ENCODE measurements at regions not wholly inside any gene's neighbourhood (a gene's known extent, or its start where the extent isn't known, plus 50 kb on each side); places are given as distances from the start of the nearest gene placed in this dataset.
A peak's percentile ranks its signal among the peaks of the same experiment; 100 is the strongest.
"Not testable (repeated sequence)": the region's sequence is repeated elsewhere in the genome, so short reads cannot be mapped to it uniquely, and the experiment has no call there.

DNA sequence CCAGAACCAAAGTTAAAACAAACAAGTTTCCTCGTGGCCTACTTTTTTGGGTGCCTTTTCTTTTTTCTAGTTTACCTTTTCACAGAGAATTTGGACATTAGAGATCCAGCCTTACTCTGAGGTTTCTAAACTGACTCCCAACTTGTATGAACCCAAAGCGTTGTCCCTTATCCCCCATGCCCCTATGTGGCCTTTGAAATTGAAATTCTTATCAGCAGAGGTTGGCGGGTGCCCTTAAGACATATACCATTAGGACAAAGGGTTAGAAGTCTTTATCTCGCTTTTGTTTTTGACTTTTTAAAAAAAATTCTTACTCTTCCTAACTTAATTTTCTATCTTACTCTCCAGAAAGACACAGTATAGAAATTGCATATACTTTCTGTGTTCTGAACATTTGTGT, 76.3 kb upstream of the C7orf33 start:
- no peak for DNase-seq (ENCODE audit: low read depth)

DNA sequence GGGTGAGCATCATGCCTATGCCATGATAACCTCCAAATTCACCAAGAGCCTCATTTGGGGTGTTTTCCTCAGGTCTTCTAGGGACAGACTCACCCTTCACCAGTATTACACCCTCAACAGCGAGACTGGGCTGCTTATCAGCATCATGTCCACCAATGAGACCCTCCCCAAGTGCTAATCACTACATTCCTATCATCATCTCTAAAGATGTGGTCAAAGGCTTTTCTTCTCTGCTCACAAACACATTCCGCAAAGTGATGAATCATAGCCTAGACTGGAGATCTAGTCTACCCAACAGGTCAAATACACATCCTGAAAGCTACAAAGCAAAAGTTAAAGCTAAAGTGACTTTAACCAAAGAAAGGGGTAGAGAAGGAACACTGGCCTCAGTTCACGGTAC, 75.3 kb upstream of the C7orf33 start:
- DNase-seq (ENCODE audit: low read depth) = no peak

DNA sequence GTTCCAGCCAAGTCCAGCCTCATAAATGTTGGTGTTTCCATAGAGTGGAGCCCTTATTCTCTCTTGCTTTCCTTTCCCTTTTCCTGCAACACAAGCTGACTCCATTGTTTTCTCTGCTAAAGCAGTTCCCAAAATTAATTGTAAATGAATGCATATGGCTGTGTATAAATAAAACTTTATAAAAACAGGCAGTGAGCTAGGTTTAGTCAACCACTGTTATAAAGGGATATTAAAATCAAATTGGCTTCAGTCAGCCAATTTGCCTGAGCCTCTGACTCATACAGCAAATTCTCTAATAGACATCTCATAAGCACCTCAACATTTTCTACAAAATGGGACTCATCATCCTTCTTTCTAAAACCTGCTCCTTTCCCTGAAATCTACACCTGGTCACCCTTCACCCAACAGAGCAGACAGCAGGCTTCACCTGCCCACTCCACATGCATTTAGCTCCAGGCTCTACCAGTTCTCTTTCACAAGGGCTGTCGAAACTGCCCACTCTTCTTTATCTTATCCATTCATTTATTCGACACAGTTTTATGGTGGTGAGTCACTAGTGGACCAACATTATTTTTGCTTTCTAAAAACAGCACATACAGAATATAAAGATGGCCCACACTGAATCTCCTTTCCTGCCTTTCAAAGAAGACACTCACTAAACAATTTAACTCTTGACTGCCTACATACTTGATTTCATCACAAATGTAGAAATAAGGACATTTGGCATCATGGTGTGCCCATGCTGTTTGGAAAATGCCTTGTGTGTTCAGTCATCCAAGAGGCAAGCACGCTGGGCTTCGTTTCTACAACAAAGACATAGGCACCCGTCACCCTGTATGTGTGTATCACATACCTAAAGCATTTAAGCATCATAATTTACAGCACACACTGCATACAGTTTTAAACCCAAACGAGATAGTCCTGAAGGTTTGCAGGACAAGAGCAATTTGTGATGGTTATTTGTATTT, 74.6 kb upstream of the C7orf33 start:
- no peak for DNase-seq (ENCODE audit: low read depth)

DNA sequence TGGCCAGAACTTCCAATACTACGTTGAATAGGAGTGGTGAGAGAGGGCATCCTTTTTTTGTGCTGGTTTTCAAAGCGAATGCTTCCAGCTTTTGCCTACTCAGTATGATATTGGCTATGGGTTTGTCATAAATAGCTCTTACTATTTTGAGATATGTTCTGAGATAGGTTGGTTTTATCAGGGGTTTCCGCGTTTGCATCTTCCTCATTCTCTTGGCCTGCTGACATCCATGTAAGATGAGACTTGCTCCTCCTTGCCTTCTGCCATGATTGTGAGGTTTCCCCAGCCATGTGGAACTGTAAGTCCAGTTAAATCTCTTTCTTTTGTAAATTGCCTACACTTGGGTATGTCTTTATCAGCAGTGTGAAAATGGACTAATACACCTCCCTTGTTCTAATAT, 71.2 kb upstream of the C7orf33 start:
- not testable (repeated sequence) for DNase-seq (ENCODE audit: low read depth)

DNA sequence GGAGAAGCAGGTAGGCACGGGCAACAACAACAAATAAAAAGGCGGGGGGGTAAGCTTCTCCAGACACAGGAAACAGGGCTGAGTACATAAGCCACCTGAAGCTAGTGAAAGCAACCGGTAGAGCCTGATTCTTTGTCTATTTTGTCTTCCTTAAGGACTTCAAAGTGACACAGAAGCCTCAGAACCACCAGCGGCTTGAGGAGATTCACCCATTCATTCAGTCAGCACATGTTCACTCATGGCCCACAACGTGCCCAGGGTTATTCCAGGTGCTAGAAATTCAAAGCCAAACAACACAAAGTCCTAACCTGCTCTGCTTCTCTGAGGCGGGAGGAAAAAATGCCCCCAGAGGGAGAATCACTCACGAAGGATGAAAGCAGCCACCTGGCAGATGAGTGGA, 69.3 kb upstream of the C7orf33 start:
- no peak for DNase-seq (ENCODE audit: low read depth)

DNA sequence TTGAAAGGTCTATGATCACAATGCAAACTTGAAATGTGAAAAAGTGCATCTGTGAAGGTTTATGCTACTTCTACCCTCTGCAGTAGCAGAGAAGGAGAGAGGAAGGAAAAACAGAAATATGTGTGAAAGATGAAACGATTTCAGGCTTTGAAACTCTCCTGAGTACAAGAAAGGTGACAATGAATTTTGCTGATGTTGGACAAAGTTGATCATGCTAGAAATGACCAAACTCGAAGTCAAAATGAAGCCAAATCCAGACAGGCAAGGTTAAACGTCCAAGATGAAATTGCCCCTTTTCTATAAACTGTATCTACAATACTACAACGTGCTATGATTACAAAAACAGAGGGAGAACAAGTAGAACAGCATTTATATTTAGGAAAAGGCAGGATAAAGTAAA, 67.0 kb upstream of the C7orf33 start:
- no peak for DNase-seq (ENCODE audit: low read depth)

DNA sequence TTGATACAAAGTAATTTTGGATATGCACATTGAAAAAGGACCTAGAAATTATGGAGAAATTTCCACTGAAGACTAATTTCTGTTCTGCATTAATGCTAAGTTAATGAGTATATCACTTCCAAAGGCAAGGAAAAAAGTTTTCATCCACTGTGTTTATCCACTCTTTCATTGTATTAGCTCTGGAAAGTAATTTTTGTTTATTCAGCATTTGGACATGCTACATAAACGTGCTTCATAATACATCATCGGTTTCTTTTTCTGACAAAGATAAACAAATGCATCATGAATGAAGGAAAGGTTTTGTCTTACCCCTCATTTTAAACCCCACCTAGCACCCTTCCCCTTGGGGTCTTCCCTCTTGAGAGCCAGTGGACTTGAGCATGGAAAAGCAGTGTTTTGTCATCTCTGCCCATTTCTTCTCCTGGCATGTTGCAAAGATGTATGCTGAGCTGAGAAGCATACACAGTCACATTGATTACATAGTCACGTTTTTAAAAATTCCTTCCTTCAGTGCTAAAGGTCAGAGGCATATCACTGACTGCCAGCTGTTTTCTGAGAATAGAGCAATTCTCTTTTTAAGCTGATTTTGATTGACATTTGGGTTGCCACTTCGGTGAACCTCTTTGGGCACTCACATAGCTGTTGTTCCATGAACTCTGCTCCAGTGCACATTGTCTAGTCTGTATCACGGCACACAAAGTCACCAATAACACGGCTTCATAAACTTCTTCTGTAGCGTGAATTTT, 65.9 kb upstream of the C7orf33 start:
- DNase-seq (ENCODE audit: low read depth) = no peak

DNA sequence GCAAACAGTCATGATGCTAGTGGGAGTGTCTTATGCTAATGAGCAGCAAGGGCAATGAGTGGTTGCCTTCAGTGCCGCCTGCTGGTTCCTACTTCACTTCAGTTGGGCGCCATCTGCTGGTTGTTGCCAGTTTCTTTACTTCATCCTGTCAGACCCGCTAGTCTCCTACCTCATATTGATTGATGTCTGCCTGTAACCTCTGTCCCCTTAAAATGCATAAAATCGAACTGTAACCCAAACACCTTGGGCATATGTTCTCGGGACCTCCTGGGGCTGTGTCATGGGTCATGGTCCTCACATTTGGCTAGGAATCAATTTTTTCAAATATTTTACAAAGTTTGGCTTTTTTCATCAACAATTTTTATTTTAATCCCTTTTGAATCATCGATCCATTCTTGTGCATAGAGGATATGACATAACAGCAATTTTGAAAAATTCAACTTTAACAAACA, 62.8 kb upstream of the C7orf33 start:
- DNase-seq (ENCODE audit: low read depth) = peak; percentile 75

DNA sequence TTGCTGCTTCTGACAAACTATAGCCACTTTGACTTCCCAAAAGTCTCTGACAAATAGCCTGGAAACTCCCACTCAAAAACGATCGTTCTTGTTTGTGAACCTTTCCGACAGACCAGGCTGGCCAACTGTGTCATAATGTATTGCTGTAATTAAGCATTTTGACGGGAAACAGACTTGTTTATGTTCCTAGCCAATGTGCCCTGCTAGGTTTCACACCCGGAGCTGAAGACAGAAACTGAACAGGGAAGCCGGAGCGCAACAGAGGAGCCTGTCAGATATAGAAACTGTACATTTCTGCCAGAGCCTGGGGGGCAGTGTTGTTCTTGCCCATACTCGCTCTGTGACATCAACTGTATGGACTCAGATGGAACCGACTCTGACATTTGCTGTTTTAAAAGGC, 55.3 kb upstream of the C7orf33 start:
- DNase-seq (ENCODE audit: low read depth) = no peak

DNA sequence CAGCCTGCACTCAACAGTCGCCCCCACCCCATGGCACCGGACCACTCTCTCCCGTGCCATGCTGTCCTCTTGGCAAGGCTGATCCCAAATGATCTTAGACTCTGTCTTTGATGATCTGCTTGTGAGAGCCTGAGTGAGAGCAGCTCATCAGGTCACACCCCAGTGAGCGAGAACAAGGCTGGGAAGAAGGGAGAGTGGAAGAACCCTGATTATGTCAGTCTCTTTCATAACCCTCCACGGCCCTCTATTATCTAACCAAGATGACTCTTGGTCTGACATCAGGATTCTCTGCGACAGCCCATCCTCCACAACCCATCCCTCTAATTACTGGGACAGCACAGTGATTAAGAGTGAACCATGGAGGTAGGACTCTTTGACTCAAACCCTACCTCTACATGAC, 53.1 kb upstream of the C7orf33 start:
- DNase-seq (ENCODE audit: low read depth) = no peak

DNA sequence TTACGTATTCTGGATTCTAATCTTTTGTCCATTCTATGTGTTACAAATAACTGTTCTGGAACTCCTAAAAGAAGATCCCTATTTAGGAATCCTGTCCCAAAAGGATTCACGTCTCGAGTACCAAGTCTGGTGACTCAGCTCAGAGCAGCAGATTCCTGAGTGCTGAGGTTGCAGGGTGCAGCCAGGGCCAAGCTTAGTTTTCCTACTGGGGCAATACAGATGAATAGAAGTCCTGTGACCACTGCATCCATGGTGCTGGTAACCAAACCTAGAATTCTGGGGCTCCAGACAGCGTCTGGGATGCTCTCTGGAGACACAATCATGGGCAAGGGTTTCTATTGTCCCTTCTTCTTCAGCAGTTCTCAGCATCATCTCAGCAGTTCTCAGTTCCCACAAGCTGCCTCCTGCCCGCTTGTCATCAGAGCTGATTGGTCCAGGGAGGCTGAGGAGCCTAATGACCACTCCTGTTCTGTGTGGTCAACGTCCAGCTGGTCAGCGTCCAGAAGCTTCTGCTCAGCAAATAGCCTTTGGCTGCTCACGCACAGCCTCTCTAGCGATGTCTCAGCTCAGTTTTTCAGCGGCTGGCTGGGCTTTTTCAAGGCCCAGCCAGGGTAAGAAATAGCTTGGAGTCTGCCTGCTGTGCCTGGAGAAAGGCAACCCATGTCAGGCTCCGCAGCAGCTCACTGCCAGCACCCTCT, 50.4 kb upstream of the C7orf33 start:
- DNase-seq (ENCODE audit: low read depth) = no peak
